GM19025 (cell line): ENCODE measurements at regions not wholly inside any gene's neighbourhood (a gene's known extent, or its start where the extent isn't known, plus 50 kb on each side); places are given as distances from the start of the nearest gene placed in this dataset.

ENCODE experiments used
- ATAC-seq: cut with Tn5 transposase; IDR thresholded peaks from one replicate; pipeline ENCODE4 v1.9.1; 2021; ENCODE audit warnings: mild to moderate bottlenecking, low read depth, moderate library complexity; ENCODE audit not compliant: unreplicated experiment

DNA sequence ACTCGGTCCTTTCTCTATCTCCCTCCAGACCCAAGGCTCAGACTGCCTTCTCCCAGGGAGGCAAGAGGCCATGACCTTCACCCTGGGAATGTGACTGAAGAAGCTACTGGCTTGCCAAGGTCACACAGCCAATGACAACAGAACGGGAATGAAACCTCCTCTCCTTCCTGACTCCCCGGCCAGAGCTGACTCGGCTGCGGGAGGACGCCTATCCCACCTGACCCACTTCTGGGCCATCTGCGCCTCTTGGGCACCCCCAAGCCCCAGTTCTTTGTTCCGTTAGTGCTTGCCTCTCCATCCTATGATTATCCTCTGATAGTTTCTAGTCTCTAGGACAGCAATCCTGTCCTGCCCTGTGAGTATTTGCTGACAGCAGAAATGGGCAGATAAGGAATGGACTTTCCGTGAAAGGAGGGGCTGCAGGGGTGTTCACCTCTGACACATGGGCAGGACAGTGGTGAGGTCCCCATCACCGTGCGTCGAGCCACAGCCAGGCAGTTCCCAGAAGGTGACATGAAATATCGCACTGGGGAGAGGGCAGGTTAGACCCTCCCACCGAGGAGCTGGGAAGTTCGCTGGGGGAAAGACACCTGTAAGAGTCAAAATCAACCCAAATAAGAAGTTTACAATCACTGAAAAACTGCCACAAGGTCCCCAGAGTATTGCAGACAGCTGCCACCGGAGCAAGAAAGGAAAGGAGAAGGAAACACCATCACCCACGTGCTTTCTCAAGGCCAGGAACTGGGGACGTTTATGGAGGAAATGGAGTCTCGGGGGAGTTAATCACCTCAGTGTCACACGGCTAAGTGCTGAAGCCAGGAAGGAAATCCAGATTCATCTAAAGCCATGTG, 63.0 kb downstream of the INSIG1 start:
- ATAC-seq, result no peak

DNA sequence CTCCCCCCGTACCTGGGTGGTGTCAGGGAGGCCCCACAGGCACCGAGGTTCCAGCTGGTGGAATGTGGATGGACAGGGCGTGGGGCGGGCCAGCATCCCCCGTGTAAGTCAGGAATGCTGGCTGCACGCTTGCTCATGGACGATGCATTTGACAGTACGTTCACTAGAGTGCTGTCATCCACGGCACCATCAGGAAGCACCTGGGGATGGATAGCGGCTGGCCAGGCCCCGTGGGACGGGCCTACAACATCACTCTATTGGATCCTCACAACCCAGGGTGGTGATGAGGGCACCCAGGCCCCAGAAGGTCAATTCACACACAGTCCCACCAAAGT, 63.6 kb downstream of the INSIG1 start:
- ATAC-seq, result no peak

DNA sequence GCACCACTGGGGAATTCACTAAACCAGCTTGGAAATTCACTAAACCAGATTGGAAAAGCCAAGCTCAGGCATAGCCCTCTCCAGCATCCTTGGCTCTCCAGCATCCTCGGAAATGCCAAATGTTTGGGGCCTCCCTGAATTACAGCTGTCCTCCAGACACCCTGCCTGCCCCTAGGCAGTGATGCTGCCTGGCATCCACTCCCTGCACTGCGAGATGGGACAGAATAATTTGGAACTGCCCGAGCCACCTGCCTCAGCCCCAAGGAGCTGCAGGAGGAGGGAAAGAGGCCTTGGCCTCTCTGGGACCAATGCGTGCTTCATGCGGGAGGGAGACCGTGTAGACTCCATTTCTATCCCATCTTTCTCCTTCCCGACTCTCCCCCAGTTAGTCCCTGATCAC, 64.3 kb downstream of the INSIG1 start:
- ATAC-seq, result no peak

DNA sequence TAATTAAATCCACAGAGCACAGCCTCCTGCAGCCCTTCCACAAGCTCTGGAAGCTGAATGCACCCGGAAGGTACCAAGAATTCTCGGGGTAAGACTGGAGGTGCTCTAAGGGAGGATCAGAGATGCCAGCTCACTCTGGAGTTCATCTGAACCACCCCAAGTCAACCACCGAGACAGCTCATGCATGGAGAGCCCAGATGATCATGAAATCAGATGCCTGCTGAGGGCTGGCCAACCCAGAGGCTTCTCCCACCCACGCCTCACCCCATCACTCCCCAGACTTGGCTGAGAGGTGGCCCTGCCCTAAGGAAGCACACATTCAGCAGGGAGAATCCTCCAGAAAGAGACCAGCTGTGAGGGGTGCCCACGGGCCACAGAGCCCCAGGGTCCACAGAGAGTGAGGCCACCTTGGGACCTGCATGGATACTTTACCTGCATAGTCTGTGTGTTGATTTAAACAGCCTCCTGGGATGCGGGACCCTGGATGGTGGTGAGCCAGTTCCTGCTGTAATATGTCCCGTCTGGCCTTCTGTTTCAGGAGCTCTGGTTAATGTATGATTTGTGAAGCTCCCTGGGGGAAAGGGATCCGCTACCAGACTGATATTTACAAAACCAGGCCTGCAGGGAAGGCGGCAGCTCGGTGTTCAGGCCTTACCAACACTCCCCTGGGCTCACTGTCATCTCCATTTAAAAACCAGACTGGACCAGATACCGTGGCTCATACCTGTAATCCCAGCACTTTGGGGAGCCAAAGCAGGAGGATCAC, 64.9 kb downstream of the INSIG1 start:
- ATAC-seq, result no peak

DNA sequence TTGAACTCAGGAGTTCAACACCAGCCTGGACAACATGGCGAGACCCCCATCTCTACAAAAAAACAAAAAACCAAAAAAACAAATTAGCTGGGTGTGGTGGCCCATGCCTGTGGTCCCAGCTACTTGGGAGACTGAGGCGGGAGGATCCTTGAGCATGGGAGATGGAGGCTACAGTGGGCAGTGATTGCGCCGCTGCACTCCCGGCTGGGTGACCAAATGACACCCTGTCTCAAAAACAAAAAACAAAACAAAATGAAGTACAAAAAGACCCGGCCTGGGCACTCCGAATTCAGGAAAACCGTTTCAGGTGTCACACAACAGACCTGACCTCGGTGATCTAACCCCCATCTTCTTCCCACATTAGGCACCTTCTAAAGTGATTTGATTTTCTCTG, 65.5 kb downstream of the INSIG1 start:
- no peak for ATAC-seq

DNA sequence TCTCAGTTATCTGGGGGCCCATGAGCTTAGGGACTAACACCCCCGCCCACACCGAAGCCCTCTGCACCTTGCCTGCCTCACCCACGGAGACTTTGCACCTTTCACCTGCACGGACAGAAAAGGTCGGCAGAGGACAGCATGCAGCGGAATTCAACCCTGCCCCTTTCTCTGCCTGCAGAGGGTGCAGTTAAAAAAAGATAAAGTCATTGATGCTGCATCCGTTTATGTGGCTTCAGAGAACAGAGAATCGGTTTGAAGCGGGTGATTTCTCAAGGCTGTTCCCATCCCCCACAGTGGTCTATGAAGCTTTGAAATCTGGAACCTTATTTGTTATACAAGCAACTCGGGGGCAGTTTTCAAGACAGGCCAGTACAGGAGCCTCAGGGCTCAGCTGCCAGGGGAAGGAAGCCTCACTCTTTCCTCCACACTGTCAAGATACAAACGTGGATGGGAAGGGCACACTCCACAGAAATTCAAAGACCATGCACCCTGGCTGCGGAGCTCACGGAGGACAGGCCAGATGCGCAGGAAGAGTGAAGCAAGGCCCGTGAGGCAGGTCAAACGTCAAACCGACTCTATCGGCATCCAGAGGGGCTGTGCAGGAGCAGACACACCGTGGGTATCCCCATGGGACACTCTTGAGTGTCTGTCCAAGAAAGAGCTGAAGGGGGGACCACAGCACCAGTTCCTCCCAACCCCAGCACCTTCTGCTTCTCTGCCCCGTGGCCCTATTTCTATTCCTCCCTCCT, 66.3 kb downstream of the INSIG1 start:
- no peak for ATAC-seq

DNA sequence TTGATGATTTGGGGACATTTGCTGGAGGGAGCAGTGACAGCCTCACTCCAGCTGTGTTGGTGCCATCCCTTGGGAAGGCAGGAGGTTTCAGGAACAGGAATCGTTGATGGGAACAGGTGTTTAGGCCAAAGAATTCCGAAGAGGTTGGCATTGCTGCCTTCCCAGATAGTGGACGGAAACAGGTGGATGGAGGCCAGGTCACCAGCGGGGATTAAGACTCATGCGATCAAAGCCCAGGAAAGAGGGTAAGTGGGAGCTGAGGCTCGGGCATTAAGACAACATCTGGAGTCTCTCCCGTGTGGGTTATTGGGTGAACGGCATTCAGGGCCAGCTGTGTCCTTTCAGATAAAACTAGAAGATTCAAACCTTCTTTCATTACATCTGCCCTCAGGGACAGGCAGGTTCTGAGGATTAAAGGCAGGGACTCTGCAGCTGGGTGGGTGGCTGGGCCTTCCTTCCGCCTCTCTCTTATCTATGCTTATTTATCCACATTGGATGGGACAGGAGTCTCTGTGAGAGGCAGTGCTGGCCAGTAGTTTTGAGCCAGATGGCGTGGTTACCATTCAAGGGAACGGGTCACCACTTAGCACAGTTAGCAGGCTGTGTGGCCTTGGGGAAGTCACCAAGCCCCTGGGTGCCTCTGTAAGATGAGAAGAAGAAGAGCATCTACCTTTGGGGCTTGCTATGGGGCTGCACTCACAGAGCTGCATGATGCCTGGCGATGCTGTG, 67.6 kb downstream of the INSIG1 start:
- ATAC-seq, result no peak

DNA sequence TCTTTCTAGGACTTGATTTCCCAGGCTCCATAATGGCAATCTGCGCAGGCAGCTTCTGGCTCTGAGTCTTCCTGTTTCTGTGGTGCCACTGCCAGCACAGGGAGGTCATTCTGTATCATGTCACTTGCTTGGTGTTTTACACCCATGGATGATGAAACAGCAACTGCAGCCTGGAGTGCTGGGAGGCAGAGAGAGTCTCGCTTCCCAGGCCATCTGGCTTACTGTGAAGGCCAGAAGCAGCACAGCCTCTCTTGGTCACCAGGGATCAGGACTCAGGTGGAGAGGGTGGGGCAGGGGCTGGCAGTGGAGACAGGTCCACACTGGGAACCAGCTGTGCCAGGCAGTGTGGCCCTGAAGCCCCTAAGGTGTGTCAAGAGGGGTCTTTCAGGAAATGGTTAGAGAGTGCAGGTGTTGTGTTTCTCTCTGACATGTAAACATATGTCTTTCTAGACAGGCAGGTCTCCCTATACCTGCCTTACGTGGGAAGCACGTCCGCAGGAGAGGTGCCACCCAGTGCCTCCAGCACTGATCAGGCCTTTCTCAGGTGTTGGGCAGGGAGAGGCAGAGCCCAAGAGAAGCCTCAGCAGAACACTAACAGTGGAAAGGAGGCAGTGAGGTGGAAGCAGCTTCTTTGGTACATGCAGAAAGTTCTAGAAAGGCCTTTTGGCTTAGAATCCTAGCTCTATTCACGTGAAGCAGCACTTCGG, 71.4 kb downstream of the INSIG1 start:
- ATAC-seq, result no peak

DNA sequence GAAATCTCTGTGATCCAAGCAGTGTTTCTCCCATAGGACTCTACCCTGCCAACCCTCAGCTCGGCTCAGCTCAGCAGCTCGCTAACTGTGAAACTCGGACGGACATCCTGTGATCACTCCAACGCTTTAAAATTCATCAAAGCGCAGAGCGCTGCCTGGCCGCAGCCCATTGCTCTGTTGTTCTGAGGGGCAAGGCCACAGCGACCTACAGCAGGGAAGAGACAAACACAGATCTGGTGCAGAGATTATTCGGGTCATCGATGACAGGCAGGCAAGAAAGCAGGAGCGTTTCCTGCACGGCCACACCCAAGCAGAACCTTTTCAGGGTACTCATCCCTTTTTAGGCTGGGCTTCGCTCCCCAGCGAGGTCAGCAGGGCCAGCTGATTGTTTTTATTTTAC, 72.1 kb downstream of the INSIG1 start:
- ATAC-seq, result no peak

DNA sequence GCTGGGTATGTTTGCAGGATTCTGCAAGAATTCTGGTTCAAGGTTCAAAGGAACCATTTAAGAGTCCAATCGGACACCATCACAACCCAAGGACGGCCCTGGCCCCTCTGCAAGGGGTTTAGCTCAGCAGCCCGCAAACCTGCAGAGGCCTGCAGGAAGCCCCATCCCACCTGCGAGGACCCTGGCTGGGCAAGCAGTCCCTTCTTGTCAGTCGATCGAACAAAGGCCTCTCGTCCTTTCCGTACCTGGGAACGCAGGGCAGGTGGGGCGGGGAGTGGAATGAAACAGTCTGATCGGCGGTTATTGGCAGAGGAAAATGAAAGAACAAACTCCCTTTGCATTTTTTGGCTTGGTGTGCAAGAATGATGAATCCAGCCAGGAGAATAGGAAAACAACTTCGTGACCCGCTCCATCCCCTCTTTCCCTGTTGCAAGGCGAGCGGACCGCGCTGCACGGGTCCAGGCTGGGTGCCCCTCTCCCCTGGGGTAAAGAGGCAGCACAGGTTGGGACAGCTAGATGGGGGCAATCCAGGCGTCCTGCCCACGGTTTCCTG, 73.7 kb downstream of the INSIG1 start:
- ATAC-seq, result no peak

DNA sequence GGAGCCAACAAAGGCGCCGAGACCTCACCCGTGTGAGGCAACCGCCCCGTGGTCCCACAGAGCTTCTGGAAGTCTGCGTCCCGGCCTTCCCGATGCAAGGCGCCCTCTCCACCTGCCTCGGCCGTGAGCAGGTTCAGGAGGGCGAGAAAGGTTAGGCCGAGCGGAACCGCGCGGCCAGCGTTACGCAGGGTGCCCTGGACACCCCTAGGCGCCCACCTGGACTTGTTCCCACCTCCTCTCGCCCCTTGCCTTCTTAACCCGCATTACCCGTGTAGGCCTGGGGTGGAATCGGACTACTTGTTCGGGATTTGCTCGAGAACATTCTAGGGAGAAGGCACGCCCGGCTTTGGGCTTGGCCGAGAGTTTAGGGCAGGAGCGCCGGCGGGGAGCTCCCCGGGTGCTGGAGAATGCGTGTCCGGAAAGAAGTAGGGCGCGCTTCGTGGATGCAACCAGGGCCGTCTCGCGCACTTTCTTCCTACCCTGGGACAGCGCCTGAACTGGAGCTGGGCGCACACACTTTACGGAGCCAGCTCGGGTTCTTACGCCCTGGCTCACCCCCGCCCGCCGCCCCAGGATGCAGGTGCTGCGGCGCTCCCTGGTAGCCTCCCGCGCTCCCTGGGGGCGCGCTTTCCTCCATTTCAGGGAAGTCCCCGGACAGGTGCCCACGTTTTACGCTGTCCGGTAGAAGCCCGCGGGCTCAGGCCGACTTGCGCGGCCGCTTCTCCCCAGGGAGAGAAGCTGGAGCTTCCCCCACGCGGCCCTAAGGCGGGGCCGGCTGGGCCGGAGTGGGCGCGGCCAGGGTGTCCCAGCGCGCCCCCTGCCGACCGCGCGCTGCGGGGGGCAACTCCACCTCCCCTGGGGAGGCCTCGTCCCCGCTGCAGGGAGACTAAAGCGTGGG, 74.5 kb downstream of the INSIG1 start:
- ATAC-seq, result peak; percentile 38

DNA sequence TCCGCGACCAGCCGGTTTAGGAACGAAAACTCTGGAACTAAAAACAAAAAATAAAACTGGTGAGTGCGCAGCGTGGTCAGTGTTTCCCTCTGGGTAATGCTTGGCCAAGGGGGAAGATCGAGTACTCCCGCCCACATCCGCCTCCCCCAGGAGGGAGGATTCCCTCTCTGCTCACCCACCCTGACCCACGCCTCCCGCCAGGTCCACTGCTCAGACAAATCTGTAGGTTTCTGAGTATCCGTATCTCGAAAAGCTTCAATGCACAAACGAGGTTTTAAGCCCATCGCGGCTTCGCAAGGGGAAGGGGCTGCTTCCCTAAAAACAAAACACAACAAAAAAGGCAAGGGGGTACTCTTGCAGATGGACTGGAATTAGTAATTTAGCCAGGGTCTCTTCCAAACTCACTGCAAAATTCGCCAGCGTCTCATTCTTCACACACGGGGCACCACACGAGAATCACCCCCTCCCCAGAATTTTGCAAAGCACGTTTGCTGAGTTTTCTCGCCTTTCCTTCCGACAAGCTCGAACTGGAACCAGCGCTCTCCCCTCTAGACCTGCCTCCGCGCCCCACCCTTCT, 75.2 kb downstream of the INSIG1 start:
- no peak for ATAC-seq

DNA sequence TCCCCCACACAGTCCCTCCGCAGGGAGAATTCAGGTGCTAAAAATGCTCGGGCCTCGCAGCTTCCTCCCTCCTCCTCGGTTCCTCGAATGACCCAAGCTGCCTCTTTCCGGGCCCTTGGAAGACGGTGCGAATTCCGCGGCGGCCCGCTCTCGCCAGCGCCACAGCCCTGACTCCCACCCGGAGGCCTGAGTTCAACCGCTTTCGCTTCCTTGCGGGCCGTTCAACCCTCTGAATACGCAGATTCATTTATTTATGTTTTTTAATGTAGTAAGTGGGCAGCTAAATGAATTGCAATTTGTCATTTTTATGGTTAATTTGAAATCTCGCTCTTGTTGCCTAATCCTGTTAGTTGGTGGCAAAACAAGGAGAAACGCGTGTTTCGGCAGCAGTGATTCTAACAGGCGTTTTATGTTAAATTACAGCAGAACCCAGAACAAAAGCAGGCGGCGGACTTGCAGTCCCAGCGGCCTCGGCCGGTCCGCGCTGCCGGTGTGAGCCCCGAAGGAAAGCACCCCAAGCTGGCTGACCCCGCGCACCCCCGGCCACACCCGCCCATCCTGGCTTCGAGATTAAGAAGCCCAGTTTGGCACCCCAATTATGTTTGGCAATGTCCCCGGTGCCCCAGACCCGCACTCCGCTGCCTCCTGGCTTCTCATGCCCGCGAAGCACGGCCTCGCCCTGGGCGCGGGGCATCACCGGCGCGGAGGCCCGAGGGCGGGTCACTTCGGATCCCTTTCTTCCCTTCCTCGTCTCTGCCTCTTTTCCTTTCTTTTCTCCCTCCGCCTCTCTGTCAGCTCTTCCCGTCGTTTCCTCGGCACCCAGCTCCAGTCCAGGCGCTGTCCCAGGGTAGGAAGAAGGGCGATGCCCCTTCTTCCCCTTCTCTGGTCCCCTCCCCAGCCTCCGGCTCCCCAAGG, 75.9 kb downstream of the INSIG1 start:
- ATAC-seq, result no peak

DNA sequence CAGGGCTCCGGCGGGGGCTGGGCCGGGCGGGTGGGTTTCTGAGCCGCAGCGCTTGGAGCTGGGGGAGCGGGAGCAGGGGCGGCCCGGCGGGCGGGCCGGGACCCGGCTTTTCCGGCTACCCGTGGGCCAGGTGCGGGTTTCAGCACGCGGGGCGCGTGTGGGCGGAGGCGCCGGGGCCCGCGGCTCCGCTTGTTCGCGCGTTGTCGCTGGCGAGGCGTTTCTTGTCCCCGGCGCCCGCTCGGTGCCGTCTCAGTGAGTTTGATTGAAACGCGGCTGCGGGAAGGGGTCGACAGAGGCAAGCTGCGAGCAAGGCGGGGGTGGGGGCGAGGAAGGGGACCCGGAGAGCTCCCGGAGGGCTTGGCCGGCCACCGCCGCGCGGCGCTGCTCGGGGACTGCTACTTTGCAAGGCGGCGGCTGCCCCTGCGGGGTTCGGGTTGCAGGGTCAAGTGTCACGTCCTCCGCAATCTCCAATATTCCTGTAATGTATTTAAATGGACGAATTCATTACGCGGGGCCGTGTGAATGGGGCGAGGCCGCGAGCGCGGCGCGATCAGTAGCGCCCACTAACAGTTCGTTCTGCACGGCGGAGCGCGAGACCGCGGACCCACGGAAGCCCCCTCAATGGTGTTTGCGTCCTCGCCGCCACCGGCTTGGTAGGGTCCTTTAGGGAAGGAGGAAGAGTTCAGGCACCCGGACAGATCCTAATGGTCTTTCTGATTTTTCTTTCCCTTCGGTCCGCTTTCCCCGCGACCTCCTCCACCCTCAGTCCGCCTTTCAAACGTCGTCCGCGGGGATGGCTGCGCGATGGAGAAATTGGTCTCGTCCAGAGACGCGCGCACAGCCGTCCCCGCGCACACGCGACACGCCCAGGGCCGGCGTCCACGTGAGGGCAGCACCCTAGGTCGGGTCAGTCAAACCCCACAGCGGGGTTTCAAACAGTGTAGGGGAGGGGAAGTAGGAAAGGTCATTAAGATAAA, 76.9 kb downstream of the INSIG1 start:
- ATAC-seq, result no peak

DNA sequence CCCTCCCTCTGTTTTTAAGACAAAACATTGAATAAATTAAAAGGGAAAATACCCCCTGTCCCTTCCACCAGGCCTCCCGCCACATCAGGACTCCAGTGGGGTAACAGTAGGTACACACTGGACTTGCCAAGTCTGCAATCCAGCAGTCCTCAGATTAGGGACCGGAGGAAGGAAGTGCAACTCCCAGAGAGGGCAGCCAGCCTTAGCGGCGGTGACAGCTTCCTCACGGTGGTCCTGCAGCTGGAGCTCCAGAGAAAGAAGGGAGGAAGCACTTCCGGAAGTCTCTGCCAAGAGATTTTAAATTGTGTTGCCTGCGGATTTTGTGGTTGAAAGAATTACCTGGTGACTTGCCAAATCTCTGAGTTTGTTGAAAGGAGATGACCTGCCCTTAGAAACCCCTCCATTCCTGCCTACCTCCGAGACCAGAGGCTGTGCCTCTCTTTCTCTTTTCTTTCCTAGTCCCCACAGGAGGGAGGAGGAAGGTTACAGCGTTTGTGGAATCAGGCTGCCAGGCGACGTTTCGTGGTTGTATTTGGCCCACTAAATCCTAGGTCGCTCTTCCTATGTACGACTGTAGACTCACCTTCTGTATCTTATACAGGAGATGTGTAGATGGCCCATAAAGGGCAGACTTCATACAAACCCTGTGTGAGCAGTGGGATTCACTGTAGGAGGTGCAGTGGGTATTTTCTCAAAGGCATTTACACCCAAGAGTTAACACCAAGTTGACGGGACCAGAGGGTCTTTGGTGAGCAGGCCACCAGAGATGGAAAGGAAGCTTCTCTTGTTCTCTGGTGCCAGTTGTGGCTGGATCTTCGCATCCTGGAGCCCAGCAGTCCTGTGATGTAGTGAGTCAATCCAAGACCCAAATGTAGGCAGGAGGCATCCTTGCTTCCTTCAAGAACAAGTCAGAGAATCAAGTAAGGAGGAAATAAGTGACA, 77.9 kb downstream of the INSIG1 start:
- no peak for ATAC-seq
